Right ventricle myocardium superior (tissue), 1 donor: ENCODE measurements at regions not wholly inside any gene's neighbourhood (a gene's known extent, or its start where the extent isn't known, plus 50 kb on each side); places are given as distances from the start of the nearest gene placed in this dataset.

Experiments
- ATAC-seq: fragments of 200-7000 bp; cut with Tn5 transposase; one replicate; pipeline ENCODE4 v1.9.1; 2020; ENCODE audit warnings: mild to moderate bottlenecking; ENCODE audit not compliant: poor library complexity
- DNase-seq: peaks from one replicate; pipeline ENCODE4 v3.0.0-alpha.2; 2020
- intact Hi-C: fragments of 100-400 bp; cut with DNase I; formaldehyde crosslinking; loops from one replicate; pipeline ENCODE4 v1.11.2; 2022
- donor health status: DM: no; HTN: yes; CAD: no; lungs with severe emphysema.

DNA sequence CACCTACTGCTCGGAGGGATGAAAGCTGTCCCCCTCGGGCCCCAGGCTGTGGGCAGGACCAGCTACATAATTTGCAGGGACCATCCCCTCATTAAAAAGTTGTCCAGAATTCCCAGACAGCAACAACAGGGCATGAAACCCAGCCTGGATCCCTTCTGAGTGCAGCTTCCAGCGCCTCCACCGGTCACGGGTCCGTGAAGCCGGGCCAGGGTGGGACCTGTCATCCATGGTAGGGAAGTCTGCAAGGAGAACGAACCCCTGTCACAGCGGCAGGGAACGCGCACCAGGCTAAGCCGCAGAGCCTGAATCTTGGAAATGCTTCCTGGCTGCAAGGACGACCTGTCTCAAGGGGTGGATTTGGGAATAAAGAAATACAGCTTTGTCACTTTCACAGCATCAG lies 214.2 kb downstream of the RBFOX3 start:
- ATAC-seq (no peak), DNase-seq (no peak)
- intact Hi-C loops, result no loop called here

DNA sequence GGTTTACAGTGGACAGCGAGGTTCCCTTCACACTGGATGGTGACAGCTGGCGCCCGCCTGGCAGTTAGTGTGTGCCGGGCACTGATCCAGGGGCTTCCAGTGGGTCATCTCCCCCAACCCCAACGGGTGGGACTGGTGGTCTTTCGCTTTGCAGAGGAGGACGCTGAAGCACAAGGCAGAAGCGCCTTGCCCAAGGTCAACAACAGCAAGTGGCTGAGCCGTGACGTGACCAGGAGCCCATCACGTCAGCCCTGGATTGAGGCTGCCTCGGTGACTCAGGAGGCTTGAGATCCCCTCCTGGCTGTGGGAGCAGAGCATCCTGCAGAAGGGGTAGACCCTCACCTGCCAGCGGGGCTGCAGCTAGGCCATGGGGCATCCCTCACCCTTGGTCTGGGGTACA lies 215.3 kb downstream of the RBFOX3 start:
- ATAC-seq, result no peak
- no peak for DNase-seq
- intact Hi-C loops, result no loop called here

DNA sequence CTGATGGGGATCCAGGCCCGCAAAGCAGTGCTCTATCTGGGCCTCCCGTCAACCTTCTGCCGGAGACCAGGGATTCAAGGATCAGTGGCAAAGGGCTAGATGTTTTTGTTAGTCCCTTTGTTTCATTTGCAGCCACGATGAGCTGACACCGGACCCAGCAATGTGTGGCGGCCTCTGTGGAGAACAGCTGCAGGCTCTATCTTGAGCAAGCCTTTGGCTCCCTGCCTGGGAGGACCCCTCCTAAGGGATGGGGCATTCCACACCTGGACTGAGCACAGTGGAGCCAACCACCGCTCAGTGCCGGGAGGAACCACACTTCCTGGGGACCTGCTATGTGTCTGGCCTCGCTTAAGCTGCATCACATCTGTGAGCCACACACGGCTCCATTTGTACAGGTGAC lies 215.8 kb downstream of the RBFOX3 start:
- no peak for DNase-seq
- intact Hi-C loops, result no loop called here
- ATAC-seq, result no peak

DNA sequence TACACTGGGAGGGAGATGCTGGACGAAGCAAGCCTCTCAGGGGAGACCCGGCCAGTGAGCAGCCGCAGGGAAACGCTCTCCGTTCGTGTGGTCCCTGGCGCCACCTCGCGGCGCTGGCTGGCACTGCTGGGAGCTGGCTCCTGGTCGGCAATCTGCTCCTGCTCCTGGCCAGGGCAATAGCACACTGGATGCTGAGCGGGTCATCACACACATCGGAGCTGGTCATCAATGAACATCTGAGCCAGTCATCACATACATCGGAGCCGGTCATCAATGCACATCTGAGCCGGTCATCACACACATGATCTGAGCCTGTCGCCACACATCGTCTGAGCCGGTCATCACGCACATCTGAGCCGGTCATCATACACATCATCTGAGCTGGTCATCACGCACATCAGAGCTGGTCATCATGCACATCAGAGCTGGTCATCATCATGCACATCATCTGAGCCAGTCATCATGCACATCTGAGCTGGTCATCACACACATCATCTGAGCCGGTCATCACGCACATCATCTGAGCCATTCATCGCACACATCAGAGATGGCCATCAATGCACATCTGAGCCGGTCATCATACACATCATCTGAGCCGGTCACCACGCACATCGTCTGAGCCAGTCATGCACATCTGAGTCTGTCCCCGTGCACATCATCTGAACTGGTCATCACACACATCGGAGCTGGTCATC lies 217.3 kb downstream of the RBFOX3 start:
- ATAC-seq (peak; percentile 90), DNase-seq (peak; percentile 90)
- intact Hi-C loops, result loop anchor here (5.0 kb wide), 1 partner anchor 306 kb away; no protein-coding TSS in a partner anchor

DNA sequence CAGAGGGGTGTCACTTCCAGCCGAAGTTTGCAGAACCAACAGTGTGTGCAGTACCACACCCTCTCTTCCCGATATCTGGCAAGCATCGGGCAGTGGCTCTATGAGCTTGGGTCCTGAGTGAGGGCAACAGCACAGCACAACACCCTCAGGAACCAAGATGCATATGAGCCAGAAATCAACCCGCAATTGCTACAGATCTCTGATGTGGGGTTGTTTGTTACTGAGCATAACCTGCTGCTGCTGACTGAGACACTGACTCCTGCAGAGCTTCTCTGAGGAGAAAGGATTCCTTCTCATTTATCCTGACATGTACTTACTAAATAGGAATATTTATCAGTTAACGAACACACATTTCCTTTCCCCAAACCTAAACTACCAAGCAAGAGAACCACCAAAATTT lies 218.3 kb downstream of the RBFOX3 start:
- DNase-seq, result no peak
- no peak for ATAC-seq
- intact Hi-C loops, result loop anchor here (5.0 kb wide), 1 partner anchor 305 kb away; no protein-coding TSS in a partner anchor

DNA sequence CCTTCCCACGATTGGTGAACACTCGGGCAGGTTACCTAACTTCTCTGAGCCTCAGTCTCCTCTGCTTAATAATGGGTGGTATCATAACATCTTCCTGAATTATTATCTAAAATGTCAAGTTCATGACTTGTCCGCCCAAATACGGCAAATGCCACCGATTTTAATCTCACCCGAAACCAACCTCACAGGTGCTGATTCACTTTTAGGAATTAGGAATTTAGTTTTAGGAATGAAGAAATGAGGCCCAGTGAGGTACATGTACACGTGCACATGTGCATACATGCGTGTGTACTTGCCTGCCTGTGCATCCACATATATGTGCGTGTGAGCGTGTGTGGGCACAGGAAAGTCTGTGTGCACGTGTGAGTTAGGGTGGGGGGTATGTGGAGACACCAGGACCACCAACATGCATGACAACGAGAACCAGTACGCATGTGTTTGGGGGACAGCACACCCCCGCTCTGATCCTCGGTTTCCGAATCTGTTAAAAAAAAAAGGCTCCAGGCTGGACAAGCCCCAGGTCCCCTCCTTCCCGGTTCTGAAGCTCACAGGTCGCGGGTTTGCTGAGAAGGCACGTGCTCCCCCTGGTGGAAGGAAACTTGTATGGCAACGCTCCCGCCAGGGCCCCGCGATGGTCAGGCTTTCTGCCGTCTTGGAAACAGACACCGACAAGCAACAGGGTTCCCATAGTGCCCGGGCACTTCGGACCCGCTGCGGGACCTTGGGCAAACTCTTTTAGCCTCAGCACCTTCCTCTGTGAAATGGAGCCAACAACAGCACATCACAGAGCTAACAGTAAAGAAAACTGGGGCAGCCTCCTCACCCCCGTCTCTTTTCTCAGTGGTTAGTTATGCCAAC lies 219.2 kb downstream of the RBFOX3 start:
- peak; percentile 71 for ATAC-seq
- DNase-seq, result peak; percentile 80
- intact Hi-C loops, result loop anchor here (5.0 kb wide), 1 partner anchor 304 kb away; no protein-coding TSS in a partner anchor

DNA sequence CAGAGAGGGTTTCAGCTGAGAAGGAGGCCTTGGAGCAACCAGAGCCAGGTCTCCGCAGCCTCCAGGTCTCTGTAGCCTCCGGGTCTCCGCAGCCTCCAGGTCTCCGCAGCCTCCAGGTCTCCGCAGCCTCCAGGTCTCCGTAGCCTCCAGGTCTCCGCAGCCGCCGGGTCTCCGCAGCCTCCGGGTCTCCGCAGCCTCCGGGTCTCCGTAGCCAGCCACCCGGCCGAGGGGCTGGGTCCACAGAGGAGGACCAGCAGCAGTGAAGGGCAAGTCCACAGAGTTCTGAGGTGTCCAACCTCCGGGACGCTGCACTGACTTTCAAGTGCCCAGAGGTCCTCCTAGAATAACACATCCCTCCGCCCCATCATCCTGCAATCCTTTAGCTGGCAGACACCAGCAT lies 221.0 kb downstream of the RBFOX3 start:
- DNase-seq (no peak), ATAC-seq (no peak)
- intact Hi-C loops, result loop anchor here (5.0 kb wide), 2 partner anchors 203 to 303 kb away; no protein-coding TSS in a partner anchor

DNA sequence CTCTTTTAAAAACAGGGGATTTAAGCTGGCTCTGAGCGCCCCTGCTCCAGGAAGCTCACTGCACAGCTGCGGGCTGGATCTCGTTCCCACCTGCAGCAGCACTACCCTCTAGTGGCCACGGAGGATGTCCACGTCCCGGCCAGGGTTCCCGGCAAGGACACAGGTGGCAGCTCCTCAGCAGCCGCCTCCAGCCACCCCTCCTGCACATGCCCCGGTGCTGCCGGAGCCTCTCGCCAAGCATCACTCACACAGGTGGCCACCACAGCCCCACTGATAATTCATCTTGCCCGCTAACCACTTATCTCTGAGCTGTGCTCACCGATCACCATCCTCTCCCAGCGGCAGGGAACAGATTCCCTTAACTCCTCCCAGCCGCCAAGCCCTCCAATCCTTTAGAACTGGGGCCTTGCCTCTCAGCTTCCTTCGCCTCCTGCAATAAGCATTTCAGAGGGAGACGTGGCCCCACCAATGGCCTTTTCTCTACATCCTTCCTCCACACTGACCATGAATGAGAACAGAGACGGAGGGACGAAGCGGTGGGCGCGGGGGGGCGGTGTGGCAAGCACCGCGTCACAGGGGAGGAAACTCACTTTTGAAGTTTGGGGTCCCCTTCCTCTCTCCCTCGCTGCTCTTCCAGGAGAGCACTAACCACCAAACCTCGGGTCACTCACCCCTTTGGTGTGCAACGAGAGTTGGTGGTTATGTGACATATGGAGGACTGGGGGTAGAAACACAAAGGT lies 222.1 kb downstream of the RBFOX3 start:
- ATAC-seq, result peak; percentile 71
- peak; percentile 63 for DNase-seq
- intact Hi-C loops, result loop anchor here (5.0 kb wide), 1 partner anchor 201 kb away; no protein-coding TSS in a partner anchor

DNA sequence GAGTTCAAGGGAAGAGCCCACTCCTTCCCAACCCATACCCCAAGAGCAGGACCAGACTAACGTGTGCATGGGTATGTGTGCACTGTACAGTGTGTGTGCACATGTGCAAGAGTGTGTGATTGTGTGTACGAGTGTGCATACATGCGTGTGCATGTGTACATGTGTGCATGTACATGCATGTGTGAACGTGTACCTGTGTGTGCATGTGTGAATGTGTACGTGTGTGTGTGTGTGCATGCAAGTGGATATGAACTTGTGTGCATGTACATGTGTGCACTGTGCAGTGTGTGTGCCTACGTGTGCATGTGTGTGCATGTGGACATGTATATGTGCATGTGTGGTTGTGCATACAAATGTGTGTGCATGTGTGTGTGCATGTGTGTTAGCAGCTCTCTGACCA lies 223.1 kb downstream of the RBFOX3 start:
- DNase-seq (no peak), ATAC-seq (no peak)
- intact Hi-C loops, result loop anchor here (5.0 kb wide), 1 partner anchor 200 kb away; no protein-coding TSS in a partner anchor

DNA sequence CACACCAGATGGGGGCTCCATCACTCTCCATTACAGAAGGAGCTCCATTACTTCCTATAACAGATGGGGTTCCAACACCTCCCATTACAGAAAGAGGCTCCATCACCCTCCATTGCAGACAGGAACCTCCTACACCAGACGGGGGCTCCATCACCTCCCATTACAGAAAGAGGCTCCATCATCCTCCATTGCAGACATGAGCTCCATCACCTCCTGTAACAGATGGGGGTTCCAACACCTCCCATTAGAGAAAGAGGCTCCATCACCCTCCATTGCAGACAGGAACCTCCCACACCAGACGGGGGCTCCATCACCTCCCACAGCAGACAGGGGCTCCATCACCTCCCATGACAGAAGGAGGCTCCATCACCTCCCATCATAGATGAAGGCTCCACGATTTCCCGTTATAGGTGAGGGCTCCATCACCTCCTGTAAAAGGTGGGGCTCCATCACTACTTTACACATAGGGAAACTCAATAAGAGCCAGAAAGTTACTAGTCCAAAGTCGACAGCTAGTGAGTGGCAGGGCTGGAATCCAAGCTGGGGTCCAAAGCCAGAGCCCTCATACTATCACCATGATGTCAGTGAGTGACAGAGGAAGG lies 224.8 kb downstream of the RBFOX3 start:
- no peak for ATAC-seq
- intact Hi-C loops, result loop anchor here (5.0 kb wide), 1 partner anchor 199 kb away; no protein-coding TSS in a partner anchor
- DNase-seq, result no peak

DNA sequence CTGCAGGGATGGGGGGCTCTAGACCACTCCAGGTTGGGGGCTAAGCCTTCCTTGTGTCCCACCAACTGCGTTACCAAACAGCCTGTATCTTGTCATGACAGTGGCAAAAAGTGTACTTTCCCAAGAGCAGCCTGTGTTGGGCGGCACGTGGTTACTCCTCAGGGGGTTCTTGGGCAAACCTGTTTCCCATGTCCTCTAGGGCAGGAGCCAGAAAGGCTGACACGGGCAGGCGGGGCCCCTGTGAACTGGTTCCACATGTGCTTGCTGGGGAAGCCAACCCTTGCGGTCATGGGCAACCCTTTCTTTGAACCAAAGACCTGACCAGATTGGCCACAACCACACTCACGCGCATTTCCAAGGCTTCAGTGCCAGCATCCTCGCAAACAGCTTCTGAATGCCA lies 228.5 kb downstream of the RBFOX3 start:
- intact Hi-C loops, result no loop called here
- ATAC-seq, result no peak
- DNase-seq, result no peak

DNA sequence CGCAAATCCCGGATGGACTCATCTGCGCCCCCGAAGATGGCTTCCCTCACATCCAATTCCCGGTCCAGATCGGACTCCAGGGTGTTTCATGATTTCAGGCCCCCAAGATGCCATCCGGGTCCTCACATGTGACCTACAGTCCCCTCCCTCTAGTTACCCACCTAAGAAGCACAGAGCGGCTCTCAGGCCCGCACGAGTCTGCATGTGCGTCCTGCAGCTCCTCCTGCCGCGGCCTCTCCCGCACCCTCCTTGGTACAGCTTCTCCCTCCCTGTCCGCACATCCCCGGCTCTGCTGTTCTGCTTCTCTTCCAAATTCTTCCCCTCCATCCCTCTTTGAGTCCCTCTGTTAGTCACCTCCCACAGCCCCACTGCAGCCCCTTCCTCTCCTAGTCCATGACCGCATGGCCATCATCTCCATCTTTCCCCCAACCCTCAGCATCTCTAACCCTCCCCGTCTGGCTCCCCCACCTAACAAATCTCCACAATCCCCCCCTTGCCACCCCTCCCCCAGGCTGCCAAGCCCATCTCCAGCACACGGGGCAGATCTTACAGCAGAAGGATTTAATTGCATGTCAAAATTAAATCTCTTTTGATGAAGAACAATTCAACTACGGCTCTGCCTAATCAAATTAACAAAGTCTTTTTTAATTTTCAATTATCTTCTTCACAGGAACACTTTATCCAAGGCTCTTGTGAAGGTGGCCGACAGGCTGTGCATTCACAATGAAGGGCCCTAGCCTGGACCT lies 231.0 kb downstream of the RBFOX3 start:
- intact Hi-C loops, result no loop called here
- ATAC-seq, result no peak
- no peak for DNase-seq

DNA sequence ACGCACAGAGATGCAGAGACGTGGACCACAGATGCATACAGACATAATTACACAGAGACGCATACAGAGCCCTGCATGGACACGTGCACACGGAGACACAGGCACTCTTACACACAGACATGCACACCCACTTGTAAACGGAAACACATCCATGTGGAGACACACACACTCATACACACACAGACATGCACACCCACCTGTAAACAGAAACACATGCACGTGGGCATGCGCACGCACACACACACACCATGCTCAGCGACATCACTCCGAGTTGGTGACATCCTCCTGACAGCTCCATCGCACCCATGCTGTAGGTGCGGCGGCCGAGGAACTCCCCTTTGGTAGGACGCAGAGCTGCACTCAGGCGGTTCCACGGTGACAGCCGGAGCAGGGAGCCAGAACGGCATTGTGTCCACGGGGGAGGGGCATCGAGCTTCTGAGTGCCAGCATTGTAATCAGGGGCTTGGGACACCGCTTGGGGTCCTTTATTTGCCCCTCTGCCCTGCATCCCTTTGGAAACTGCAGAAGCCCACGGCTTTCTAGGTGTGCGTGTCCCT lies 233.5 kb downstream of the RBFOX3 start:
- intact Hi-C loops, result no loop called here
- ATAC-seq, result no peak

DNA sequence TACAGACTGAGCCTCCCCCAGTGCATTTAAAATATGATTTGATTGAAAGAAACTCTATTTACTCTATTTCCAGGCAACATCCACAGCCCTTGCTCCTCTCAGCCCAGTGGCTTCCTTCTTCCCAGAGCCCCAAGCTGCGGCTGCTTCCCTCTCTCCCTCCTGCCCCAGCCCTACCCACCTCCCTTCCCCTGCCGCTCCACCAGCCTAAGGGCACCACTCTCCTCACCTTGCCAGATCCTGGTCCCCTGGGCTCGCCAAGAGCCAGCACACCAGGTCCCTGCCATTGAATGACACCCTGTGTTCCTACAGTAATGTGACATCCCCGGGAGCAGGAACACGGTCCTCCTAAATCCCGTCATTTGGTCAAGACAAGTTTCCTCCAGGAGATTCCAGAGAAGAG lies 236.0 kb downstream of the RBFOX3 start:
- DNase-seq (no peak), ATAC-seq (no peak)
- intact Hi-C loops, result no loop called here

More for the DNA sequence above, 233.5 kb downstream of the RBFOX3 start:
- DNase-seq, result no peak

DNA sequence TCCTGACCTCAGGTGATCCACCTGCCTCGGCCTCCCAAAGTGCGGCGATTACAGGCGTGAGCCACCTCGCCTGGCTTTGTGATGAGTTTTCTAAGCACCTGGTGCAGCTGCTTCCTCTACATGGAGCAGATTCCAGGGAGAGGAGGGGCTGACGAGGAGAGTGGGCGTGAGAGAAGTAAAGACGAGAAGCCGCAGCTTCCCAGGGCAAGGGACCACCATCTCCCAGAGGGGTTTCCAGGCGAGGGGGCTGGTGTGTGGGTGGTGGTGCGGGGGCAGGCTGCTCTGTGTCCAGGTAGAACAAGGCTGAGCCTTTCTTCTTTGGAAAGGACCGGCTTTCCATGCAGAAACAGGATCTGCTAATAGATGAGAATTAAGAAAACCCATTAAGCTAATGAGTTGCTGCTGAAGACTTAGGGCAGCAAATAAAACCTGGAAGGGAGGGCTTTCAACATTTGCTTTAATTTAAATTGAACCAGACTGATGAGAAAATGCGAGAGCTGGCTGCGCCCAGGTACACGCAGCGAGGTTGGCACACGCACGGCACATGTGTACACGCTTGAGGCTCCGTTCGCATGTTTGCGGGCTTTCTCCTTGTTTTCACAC lies 236.7 kb downstream of the RBFOX3 start:
- intact Hi-C loops, result no loop called here
- ATAC-seq (no peak), DNase-seq (no peak)

DNA sequence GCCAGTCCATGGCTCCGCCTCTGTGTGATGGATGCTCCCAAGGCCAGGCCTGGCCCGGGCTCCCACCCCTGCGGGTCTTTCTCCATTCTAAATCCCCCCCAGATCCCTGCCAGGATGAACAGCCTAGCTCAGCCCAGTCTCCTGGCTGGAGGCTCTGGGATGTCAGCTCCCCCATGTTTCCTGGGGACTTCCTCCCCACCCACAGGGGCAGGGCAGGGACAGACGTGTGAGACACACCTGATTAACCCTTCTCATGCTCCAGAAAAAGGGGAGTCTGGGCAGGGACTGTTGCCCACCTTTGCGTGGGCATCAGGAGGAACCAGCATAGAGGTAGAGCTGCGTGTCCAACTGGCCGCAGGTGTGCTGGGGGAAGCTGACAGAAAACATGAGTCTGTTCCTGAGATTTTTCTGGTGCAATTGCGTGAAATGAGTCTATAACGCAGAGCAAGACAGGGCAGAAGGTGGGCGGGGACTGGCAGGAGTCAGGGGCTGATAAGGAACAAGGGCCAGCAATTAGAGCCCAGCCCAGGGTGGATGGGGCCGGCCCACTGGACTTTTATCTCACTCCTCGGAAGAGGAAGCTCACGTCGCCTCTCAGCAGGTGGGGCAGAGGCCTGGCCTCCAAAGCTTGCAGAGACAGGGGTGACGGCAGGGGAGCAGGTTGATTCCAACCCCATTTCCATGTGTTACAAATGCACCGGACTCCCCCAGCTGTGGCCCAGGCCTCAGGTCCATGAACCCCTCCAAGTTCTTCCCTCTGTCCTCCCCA lies 238.2 kb downstream of the RBFOX3 start:
- DNase-seq (no peak), ATAC-seq (no peak)
- intact Hi-C loops, result no loop called here

DNA sequence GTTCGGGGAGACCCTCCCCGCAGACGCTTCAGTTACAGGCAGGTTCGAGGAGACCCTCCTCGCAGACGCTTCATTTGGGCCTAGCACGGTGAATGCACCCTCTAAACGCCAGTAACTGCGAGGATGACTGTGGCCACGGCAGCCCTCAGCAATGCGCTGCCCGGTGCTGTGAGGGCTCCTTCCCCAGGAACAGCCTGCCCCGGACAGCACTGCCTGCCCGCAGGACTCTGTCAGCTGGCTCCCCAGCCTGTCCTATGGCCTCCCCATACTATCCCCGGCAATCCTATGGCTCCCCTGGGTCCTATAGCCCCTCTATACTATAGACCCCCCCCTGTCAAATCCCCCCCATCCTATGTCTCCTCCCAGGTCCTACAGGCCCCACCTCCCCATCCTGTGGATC lies 238.9 kb downstream of the RBFOX3 start:
- intact Hi-C loops, result no loop called here
- ATAC-seq (no peak), DNase-seq (no peak)
